ENCODE measurements at regions not wholly inside any gene's neighbourhood (a gene's known extent, or its start where the extent isn't known, plus 50 kb on each side); places are given as distances from the start of the nearest gene placed in this dataset.

DNA sequence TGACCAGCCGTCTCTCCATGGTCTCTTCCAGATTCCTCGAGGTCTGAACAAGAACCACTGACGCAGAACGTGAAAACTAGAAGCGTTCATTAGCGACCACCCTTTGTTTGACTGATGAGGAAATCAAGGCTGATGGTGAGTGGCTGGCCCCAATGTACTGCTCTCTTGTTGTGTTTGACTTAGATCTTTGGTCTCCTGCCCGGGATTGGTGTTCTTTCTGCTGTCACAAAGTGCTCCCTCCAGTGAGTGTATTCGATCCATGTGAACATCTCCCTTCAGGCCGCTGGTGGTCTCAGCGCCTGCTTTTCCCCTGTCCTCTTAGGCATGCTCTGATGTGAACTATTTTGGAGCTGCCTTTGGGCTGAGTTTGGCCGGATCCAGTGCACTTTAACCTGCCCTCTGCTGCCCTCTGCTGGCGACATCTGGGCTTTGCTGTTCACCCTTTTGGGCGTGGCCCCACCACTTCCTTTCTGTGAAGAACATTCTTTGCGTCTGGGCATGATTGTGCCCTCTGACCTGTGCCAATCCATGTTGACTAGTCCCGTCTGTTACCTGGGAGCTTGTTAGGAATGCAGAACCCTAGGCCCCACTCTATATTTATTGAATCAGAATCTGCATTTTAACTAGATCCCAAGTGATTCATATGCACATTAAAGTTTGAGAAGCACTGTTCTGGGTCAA lies 279.1 kb downstream of the TTC6 start (continued):
- TF ChIP-seq, protein P1, sequence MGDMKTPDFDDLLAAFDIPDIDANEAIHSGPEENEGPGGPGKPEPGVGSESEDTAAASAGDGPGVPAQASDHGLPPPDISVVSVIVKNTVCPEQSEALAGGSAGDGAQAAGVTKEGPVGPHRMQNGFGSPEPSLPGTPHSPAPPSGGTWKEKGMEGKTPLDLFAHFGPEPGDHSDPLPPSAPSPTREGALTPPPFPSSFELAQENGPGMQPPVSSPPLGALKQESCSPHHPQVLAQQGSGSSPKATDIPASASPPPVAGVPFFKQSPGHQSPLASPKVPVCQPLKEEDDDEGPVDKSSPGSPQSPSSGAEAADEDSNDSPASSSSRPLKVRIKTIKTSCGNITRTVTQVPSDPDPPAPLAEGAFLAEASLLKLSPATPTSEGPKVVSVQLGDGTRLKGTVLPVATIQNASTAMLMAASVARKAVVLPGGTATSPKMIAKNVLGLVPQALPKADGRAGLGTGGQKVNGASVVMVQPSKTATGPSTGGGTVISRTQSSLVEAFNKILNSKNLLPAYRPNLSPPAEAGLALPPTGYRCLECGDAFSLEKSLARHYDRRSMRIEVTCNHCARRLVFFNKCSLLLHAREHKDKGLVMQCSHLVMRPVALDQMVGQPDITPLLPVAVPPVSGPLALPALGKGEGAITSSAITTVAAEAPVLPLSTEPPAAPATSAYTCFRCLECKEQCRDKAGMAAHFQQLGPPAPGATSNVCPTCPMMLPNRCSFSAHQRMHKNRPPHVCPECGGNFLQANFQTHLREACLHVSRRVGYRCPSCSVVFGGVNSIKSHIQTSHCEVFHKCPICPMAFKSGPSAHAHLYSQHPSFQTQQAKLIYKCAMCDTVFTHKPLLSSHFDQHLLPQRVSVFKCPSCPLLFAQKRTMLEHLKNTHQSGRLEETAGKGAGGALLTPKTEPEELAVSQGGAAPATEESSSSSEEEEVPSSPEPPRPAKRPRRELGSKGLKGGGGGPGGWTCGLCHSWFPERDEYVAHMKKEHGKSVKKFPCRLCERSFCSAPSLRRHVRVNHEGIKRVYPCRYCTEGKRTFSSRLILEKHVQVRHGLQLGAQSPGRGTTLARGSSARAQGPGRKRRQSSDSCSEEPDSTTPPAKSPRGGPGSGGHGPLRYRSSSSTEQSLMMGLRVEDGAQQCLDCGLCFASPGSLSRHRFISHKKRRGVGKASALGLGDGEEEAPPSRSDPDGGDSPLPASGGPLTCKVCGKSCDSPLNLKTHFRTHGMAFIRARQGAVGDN (CRISPR knock-in tag; IDR thresholded peaks at IDR 0.05) = peak; percentile 89
- TF ChIP-seq, protein P2, sequence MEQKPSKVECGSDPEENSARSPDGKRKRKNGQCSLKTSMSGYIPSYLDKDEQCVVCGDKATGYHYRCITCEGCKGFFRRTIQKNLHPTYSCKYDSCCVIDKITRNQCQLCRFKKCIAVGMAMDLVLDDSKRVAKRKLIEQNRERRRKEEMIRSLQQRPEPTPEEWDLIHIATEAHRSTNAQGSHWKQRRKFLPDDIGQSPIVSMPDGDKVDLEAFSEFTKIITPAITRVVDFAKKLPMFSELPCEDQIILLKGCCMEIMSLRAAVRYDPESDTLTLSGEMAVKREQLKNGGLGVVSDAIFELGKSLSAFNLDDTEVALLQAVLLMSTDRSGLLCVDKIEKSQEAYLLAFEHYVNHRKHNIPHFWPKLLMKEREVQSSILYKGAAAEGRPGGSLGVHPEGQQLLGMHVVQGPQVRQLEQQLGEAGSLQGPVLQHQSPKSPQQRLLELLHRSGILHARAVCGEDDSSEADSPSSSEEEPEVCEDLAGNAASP (CRISPR knock-in tag; IDR thresholded peaks at IDR 0.05; ENCODE audit: borderline replicate concordance) = peak; percentile 74
- TF ChIP-seq ATM (IDR thresholded peaks at IDR 0.05; ENCODE audit: borderline replicate concordance) (no peak), HNF4G (IDR thresholded peaks at IDR 0.05; ENCODE audit: borderline replicate concordance, low read depth, low read length) (no peak; the same call in 1 of the 2 replicates), HNF4G (CRISPR knock-in tag; IDR thresholded peaks at IDR 0.05; ENCODE audit: borderline replicate concordance, low read depth) (peak; percentile 77), ISX (CRISPR knock-in tag; conservative IDR thresholded peaks at IDR 0.05) (no peak), REL (CRISPR knock-in tag; conservative IDR thresholded peaks at IDR 0.05) (no peak), KLF9 (CRISPR knock-in tag; IDR thresholded peaks at IDR 0.05; ENCODE audit: low read depth) (peak; percentile 86; the same call in 1 of the 2 replicates), ZSCAN29 (CRISPR knock-in tag; conservative IDR thresholded peaks at IDR 0.05) (peak; percentile 86; the same call in 1 of the 2 replicates), JUN (CRISPR knock-in tag; IDR thresholded peaks at IDR 0.05) (peak; percentile 66; the same call in 1 of the 2 replicates), NCOA2 (CRISPR knock-in tag; IDR thresholded peaks at IDR 0.05) (no peak; the same call in none of the 2 replicates), MIER3 (CRISPR knock-in tag; IDR thresholded peaks at IDR 0.05; ENCODE audit: borderline replicate concordance) (peak; percentile 88; the same call in 1 of the 2 replicates), ZNF160 (CRISPR knock-in tag; IDR thresholded peaks at IDR 0.05) (no peak; the same call in 1 of the 2 replicates), MED1 (CRISPR knock-in tag; IDR thresholded peaks at IDR 0.05) (peak; percentile 72)
- TF ChIP-seq, protein P3, sequence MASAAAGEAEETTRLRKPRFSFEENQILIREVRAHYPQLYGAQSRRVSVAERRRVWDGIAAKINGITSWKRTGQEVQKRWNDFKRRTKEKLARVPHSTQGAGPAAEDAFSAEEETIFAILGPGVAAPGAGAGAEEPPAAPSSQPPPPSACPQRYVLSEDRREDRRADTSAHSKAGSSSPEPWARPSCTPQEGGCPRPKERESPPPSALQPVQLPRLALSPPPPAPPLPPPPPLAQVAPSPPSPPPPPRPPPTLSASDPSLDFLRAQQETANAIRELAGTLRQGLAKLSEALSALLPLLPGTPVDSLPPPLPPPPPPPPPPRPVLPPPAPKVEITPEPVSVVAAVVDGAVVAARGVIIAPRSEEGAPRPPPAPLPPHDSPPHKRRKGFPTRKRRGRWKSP (CRISPR knock-in tag; IDR thresholded peaks at IDR 0.05) = peak; percentile 89
- TF ChIP-seq, protein P4, sequence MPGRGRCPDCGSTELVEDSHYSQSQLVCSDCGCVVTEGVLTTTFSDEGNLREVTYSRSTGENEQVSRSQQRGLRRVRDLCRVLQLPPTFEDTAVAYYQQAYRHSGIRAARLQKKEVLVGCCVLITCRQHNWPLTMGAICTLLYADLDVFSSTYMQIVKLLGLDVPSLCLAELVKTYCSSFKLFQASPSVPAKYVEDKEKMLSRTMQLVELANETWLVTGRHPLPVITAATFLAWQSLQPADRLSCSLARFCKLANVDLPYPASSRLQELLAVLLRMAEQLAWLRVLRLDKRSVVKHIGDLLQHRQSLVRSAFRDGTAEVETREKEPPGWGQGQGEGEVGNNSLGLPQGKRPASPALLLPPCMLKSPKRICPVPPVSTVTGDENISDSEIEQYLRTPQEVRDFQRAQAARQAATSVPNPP (CRISPR knock-in tag; IDR thresholded peaks at IDR 0.05) = peak; percentile 37; the same call in 1 of the 2 replicates
- TF ChIP-seq, protein P5, sequence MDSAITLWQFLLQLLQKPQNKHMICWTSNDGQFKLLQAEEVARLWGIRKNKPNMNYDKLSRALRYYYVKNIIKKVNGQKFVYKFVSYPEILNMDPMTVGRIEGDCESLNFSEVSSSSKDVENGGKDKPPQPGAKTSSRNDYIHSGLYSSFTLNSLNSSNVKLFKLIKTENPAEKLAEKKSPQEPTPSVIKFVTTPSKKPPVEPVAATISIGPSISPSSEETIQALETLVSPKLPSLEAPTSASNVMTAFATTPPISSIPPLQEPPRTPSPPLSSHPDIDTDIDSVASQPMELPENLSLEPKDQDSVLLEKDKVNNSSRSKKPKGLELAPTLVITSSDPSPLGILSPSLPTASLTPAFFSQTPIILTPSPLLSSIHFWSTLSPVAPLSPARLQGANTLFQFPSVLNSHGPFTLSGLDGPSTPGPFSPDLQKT (CRISPR knock-in tag; IDR thresholded peaks at IDR 0.05; ENCODE audit: borderline replicate concordance) = no peak
- TF ChIP-seq, protein P6, sequence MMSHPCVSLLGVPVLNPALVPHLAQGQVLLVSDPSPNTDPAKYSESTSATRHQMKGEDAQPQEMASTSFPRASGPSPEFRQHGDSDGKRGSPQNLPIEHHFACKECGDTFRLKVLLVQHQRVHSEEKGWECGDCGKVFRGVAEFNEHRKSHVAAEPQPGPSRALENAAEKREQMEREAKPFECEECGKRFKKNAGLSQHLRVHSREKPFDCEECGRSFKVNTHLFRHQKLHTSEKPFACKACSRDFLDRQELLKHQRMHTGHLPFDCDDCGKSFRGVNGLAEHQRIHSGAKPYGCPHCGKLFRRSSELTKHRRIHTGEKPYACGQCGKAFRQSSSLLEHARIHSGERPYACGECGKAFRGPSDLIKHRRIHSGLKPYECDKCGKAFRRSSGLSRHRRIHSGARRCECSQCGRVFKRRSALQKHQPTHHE (CRISPR knock-in tag; IDR thresholded peaks at IDR 0.05; ENCODE audit: borderline replicate concordance) = peak; percentile 49; the same call in 1 of the 2 replicates
